HG03432 (cell line): ENCODE measurements at regions not wholly inside any gene's neighbourhood (a gene's known extent, or its start where the extent isn't known, plus 50 kb on each side); places are given as distances from the start of the nearest gene placed in this dataset.
"Not testable (repeated sequence)": the region's sequence is repeated elsewhere in the genome, so short reads cannot be mapped to it uniquely, and the experiment has no call there.

Experiments
- ATAC-seq: cut with Tn5 transposase; IDR thresholded peaks from one replicate; pipeline ENCODE4 v1.9.1; 2021; ENCODE audit warnings: mild to moderate bottlenecking, moderate library complexity; ENCODE audit not compliant: unreplicated experiment

DNA sequence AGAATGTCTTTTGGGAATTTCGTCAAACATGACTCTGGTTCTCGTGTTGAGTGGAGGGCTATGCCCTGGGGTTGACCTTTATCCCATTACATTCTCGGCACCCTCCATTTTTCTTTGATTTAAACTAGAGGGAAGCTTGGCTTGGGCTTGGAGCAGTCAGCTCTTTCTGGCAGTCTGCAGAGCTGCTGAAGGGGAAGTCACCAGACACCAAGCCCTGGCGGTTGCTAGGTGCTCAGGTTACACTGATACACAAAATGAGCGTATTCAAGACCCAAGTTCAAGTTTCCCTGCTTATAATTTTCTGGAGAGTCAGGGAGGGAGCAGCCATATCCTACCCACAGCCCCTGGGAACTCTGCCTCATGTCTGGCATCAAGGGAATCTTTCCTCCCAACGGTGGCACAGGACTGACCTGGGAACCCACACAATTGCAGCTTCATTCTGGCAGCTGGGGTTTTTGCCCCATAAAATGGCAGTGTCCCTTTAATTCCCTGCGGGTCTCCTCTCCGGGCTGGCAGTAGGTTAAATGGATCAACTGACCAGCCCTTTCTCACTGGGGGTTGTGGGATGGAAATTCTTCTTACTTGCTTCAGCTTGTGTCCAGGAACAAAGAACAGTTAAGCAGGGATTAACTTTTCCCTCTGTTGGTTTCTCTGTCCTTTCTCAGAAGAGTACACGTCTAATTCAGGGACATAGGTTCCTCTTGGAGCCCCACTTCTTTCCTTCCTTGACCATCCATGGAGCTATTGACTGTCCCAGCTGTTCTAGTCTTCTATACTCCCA lies 110.0 kb upstream of the DLG1 start:
- no peak for ATAC-seq

DNA sequence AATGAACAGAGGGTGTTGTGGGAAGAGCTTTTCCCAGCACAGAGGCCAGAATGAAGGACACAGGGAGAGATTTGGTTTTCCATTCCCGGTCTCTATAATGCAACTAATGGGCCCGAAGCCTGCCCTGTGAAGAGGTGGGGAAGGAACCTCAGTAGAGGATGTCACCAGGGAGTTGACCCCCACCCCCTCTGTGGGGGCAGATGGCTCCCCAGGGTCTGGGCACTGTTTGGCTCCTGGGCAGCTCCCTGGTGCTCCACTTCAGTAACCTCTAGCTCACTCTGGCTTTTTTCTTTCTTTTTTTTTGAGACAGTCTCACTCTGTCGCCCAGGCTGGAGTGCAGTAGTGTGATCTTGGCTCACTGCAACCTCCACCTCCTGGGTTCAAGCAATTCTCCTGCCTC lies 109.1 kb upstream of the DLG1 start:
- ATAC-seq, result no peak

DNA sequence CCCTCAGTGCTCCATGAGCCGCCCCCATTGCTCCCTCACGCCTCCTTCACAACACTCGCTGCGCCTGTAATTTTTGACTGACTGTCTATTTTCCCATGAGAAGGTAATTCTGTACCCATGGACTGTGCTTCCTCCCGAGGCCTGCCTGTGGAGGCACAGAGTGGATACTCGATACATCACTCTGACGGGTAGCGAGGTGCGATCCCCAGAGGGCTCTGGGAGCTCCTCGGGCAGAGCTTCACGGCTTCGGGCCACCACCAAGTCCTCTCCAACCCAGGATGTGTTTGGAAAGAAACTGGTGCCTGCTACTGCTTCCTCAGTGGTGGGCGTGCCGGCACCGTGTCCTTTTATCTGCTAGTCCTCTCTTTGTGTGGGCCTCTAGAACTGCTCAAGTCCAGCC lies 108.6 kb upstream of the DLG1 start:
- ATAC-seq, result no peak

DNA sequence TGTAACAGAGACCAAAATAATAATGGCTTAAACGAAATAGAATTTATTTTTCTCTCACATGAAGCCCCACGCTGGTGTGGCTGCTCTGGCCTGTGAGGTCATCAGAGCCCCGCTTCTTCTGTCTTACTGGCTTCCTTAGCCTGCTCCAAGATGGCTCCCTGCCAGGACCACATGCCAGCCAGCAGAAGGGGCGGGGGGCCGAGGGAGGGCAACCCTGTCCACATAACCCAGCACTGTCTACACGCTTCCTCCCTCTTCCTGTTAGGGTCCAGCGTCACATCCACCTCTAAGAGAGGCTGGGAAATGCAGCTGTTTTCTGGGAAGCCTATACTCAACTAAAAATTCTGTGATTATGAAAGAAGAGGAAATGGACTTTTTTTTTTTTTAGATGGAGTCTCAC lies 107.9 kb upstream of the DLG1 start:
- ATAC-seq, result no peak

DNA sequence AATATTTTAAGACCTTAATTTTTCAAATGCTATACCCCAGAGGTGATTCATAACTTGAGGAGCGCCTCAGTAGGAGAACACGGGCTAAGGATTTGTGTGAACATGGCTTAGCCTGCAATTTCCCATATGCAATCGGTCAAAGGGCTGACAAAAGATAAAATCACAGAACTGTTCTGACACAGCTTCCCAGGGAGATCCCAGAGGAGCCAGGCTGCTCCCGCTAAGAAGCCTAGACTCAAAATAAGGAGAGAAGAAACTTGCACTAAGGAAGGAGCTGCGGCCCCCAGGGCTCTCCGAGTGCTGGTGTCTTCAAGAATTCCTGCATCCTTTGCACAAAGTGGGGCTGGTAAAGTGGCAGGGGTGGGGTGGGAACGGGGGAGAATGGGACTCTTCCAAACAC lies 106.3 kb upstream of the DLG1 start:
- ATAC-seq, result no peak

DNA sequence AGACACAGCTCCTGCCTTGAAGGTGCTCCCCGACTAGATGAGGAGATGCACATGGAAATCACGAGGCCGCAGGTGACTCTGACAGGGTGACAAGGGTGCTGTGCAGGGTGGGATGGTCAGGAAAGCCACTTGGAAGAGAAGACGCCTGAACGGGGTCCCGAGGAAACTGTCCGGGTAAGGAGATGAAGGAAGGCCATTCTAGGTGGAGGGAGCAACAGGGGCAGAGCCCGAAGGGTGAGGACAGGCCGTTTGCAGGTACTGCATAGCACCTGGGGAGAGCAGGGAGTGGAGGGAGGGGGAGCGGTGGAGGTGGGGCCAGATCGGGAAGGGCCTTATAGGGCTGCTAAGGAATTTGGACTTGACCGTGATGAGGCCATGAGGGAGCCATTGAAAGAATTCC lies 105.6 kb upstream of the DLG1 start:
- ATAC-seq, result no peak

DNA sequence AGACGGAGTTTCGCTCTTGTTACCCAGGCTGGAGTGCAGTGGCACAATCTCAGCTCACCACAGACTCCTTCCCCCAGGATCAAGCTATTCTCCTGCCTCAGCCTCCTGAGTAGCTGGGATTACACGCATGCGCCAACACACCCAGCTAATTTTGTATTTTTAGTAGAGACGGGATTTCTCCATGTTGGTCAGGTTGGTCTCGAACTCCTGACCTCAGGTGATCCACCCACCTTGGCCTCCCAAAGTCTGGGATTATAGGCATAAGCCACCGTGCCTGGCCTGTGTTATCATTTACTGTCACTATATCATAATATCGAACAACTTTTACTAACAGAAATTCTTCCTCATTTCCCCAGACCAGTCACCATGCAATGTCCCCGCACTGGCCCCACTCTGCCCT lies 104.0 kb upstream of the DLG1 start:
- ATAC-seq, result not testable (repeated sequence)

DNA sequence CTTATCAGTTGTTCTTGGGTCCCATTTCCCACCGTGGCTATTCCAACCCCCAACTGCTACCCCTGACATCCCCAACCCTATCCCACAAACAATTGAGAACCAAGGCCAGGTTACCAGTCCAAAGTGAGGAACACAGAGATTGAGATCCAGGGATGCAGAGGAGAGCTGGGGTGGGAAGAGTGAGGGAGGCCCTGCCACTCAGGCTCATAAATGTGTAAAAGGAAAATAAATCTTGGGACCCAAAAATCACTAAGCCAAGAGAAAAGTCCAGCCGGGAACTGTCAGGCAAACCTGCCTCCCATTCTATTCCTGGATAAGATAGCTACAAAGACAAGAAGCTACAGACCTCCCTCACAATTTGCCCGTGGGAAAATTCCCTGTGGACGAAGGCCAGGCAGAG lies 101.1 kb upstream of the DLG1 start:
- no peak for ATAC-seq

DNA sequence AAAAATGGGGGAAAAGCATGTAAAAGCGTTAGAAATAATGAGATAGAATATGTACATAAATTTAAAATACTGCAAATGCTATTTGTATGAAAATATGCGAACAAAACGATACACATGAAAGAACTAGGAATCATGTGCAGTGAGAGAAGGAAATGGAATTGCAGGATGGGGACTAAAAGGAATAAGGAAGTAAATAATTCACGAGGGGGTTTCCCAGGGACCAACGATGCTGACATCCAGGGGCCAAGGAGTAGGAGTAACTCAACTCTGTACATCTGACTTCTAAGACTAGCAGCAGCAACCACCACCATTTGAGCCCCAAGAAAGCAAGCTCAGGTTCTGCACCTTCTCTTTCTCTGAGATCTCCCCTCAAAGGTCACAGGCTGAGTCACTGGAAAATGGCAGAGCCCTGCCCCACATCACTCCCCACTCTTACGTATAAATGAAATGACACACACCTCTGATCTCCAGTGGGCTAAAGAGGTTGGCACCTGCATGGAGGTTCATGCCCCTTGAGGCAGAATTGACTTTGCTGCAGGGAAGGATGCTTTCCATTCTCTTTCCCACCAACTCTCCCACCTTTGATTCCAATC lies 100.0 kb upstream of the DLG1 start:
- ATAC-seq, result no peak

DNA sequence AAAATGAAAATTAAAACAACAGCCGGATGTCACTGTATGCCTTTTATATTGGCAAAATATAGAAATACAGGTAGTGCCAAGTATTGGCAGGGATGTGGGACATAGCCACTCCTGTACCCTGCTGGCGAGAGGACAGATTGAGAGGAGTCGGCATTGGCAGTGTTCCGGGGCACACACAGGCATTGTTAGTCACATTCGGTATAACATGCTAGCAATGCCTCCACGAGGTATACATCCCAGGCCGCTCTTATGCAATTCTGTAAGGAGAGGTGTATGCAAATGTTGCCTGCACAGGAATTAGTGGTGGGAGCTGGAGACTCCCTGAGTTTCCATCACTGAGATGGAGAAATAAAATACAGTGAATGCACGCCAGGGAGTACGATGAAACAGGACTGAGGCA lies 99.4 kb upstream of the DLG1 start:
- ATAC-seq, result no peak

DNA sequence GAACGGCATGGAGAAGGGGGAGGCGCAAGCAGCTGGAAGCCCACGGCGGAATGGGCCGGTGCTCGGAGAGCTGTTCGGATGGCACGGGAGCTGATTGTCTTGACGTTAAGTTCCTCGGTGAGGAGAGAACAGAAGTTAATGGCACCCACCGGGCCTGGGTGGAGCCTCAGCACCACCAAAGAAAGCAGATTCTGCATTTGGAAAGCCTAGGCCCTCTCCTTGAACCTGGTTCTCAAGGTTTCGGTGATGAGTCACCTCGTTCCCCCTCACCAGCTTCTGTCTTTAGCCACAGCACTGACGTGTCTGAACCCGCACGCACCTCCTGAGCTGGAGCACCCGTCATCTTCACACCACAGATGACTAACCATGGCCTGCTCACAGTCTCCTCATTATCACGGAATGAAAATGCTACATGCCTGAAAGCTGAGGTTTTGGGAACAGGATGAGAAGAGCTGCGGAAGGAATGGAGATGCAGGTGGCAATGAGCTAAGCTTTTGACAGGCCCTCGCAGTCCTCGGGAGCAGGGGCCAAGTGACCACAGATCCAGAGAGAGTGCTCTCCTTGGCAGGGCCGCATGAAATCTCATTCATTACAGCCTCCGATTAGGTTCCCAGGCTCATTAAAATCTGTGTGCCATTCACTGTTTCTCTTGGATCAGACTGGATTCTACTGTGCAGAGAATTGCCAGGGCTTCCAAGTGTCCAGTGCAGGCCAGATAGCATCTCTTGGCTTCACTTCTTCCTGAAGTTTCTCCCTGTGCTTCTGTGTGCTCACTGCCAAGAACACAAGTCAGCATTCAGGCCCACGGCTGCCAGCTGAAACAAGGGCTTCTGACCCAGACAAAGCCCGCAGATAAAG lies 96.3 kb upstream of the DLG1 start:
- ATAC-seq, result peak; percentile 93

DNA sequence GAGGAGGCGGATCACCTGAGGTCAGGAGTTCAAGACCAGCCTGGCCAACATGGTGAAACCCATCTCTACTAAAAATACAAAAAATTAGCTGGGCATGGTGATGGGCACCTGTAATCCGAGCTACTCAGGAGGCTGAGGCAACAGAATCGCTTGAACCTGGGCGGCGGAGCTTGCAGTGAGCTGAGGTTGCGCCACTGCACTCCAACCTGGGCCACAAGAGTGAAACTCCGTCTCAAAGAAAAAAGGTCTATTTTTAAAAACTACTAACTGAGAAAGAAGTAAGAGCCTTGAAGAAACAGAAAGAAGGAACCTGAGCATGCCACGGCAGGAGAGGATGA lies 95.7 kb upstream of the DLG1 start:
- ATAC-seq, result peak; percentile 50

DNA sequence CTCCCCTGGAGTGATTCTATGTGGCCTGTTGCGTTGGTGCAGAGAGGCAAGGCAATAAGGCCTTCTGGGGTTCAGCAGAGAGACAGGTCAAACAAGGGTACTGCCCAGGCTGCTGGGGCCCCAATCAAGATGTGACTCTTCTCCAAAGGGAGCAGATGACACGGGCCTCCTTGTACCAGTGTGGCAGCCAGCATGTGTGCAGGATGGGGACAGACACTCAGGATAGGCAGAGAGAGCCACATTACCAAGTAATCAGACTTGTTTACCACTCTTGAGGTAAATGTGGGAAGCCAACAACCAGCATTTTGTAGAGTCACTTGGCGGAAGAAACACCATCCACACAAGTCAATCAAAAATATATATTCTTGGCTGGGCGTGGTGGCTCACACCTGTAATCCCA lies 95.3 kb upstream of the DLG1 start:
- no peak for ATAC-seq

DNA sequence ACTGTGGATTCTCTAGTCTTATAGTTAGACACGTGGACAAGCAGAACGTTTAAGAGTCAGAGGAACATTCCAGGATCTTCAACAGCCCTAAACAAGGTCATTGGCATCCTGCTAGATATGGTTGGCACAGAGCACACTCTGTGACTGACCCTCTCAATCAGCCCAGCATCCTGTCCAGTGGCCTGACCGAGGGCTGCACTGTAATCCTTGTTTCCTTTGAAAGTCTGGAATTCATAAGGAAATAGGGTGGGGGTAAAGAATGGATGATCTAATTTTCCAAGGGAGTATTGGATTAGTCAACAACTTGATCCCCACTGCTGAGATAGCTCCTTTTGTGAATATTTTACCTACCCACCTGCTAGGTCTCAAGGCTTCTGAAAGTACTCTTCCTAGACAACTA lies 94.5 kb upstream of the DLG1 start:
- no peak for ATAC-seq

DNA sequence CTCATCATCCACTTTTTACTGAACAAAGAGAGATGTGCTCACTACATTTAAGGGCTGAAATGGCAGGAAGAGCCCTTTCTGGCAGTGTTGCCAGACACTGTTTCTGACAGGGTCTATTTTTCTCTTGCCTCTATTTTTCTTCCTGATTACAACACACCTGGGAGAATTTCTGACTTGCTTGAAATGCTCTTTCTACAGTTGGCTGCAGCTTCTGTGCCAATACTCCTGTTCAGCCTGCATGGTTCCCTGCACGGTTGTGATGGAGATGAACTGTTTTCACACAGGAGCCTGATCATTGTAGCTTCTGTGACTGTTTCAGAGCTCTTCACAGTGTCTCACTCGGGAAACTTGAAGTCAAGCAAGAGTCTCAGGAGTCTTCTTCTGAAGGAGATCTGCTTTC lies 83.0 kb upstream of the DLG1 start:
- no peak for ATAC-seq

DNA sequence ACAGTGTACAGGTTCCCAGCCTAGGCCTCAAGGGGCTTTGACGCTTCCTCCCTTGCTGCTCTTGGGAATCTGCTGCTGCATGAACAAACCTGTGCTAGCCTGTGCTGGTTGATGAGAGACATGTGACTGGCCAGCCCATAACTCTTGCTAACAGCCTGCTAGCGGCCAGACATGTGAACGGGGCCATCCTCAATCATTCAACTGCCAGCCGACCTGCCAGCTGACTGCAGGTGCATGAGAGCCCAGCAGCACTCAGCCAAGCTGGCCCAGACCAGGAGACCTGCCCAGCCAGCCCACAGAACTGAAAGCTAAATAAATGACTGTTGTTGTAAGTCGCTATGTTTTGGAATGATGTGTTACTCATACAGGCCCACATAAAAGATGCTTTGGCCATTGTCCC lies 82.4 kb upstream of the DLG1 start:
- ATAC-seq, result no peak

DNA sequence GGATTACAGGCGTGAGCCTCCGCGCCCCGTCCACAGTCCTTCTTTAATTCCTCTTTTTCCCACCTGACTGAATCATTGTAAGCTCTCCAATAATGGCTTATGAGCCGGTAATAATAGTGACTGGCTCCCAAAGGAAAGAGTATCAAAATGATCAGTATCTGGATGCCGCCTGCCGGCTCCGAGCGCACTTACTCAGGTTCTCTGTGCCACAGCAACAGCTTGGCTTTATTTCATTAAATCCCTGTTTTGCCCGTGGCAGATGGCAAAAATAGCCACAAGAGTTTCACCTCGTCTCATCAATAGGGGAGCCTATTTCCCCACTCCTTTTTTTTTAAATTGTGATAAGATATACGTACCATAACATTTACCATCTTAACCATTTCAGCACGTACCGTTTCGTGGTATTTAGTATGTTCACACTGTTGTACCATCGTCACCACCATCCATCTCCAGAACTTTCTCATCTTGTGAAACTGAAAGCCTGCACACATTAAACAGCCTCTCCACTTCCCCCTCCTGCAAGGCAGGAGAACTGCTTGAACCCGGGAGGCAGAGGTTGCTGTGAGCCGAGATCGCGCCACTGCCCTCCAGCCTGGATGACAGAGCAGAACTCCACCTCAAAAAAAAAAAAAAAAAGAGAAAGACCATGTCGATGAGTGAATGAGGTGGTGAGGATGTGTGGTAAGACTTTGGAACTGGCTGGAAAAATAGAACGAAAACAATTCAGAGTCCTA lies 80.7 kb upstream of the DLG1 start:
- ATAC-seq, result no peak

DNA sequence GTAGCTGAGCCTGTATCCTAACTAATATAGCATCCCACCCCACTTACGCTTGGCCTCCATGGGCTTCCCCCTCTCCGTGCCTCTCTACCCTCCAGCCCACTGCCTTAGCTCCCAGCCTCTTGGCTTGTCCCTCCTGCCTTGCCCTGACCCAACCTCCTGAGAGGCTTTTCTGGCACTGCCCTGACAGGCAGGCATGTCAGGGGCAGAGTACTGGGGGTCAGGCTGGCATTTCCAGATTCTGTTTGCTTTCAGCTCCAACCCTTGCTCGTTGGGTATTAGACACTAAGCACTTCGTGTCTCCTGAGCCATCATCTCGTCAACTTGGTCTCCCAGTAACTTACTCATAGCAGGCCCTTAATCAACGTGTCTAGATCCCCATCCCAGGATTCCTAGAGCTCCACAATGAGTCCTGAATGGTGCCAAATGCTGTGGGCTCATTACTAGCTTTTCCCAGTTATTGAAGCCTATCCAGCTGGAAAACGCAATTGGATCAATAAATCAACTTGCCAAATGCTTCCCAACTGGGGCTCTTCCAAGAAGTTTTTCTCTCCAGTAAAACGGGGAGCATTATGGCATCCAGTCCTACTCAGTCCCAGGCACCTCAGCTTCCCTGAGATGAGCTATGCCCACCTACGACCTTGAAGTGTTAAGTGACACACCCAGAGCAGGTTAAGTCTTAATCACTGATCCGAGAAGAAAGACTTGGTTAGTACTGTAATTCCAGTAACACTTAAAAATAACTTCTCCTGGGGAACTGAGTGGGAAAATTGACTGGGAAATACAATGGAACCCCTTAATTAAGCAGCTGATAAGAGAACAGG lies 78.5 kb upstream of the DLG1 start:
- no peak for ATAC-seq

DNA sequence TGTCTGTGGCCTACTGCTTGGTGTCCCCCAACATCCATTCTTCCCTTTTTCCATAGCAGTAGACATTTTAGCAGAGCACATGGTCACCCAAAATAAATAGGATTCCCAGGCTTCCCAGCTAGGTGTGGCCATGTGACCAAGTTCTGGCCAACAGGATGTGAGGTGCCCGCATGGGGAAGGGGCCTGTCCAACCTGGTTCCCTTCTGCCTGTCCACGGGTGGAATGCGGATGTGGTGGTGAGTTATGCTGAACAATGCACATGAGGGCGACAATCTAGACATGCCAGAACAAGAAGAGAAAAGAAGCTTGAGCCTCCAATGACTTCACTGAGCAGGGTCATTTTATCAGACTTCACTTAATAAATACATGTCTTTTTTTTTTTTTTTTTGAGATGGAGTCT lies 77.6 kb upstream of the DLG1 start:
- no peak for ATAC-seq

DNA sequence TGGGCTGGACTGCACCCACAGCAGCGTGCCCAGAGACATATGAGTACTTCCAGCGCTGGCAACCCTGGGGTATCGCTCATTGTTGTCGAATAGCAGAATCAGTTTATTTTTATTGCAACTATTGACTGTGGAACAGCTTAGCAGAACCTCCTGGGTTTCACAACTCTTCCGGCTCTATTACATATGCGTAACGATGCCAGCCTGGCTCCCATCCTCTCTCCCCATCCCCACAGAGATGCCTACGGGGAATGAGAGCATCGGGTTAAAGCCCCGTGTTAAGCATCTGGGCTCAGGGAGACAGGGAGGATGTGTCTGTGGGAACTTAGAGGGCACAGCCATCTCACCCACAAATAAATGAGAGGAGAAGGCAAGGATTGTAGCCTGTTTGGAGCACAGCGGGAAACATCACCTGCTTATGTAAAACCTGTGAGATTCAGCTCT lies 76.6 kb upstream of the DLG1 start:
- ATAC-seq, result no peak

DNA sequence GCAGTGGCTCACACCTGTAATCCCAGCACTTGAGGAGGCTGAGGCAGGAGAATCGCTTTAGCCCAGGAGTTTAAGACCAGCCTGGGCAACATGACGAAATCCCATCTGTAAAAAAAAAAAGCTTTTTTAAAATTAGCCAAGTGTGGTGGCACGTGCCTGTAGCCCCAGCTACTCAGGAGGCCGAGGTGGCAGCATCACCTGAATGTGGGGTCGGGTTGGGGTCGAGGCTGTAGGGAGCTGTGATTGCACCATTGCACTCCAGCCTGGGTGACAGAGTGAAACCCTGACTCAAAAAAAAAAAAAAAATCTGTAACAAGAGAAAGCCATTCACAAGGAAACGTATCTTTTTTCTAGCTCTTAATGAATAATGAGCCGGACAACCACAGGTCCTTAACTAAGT lies 74.7 kb upstream of the DLG1 start:
- no peak for ATAC-seq
